T-cell (primary cell): ENCODE measurements at regions not wholly inside any gene's neighbourhood (a gene's known extent, or its start where the extent isn't known, plus 50 kb on each side); places are given as distances from the start of the nearest gene placed in this dataset.

Experiments
- ATAC-seq, 4 experiments: fragments of 200-7000 bp in 3 of 4; fragments of 150-1000 bp in 1 of 4; cut with Tn5 transposase; replicated peaks in 1 of 4; 1 replicate in 3 of 4; 2 replicates in 1 of 4; pipeline ENCODE4 v1.10.0; 2021; ENCODE audit warnings: moderate library complexity in 3 of 4, mild to moderate bottlenecking in 2 of 4, moderate number of reproducible peaks in 1 of 4
- CTCF ChIA-PET, 2 donors: fragments of 300-600 bp; sonication (Branson Sonifier 250); formaldehyde crosslinking; loops; one replicate each; lab custom pipeline; 2022; ENCODE audit warnings: antibody characterized with exemption in 2 of 2; lab: Charles Lee
- POLR2A ChIA-PET, 2 donors: fragments of 300-600 bp; sonication (Branson Sonifier 250); formaldehyde crosslinking; loops; one replicate each; lab custom pipeline; 2022; ENCODE audit warnings: antibody characterized with exemption in 2 of 2; lab: Charles Lee
- DNase-seq, 35 experiments: peaks; one replicate each; pipeline versions ENCODE4 v3.0.0 to v3.0.0-alpha.2; 2013 to 2023
- H3K27ac ChIP-seq: one replicate; pipeline ENCODE4 v1.5.1; 2013; ENCODE audit warnings: low read length
- H3K27me3 ChIP-seq, 2 experiments: replicated peaks in 1 of 2; 1 replicate in 1 of 2; 2 replicates in 1 of 2; pipeline versions ENCODE4 v1.6.1 to v1.7.0; 2013; ENCODE audit warnings: low read length in 1 of 2, mixed read lengths in 1 of 2; ENCODE audit not compliant: control insufficient read depth in 2 of 2, insufficient read depth in 2 of 2; ENCODE audit errors: extremely low read depth in 1 of 2
- H3K36me3 ChIP-seq, 2 donors: 1 replicate in 1 of 2; 2 replicates in 1 of 2; pipeline versions ENCODE4 v1.6.1 to v1.7.0; 2013; ENCODE audit warnings: low read length in 1 of 2; ENCODE audit not compliant: control insufficient read depth in 2 of 2, insufficient read depth in 1 of 2; ENCODE audit errors: extremely low read depth in 1 of 2
- H3K4me1 ChIP-seq, 2 experiments: 1 replicate in 1 of 2; 2 replicates in 1 of 2; pipeline versions ENCODE4 v1.6.1 to v1.7.0; 2013; ENCODE audit warnings: low read length in 2 of 2, mixed read lengths in 1 of 2; ENCODE audit not compliant: insufficient read depth in 2 of 2, control insufficient read depth in 1 of 2; ENCODE audit errors: extremely low read depth in 1 of 2
- H3K4me3 ChIP-seq, 2 donors: 1 replicate in 1 of 2; 2 replicates in 1 of 2; pipeline versions ENCODE4 v1.5.1 to v1.7.0; 2013; ENCODE audit warnings: mild to moderate bottlenecking in 2 of 2, low read length in 1 of 2, moderate library complexity in 1 of 2; ENCODE audit not compliant: control insufficient read depth in 1 of 2; ENCODE audit errors: extremely low read depth in 1 of 2
- H3K9me3 ChIP-seq: 2 replicates; pipeline ENCODE4 v1.7.0; 2013
- H3K27ac Mint-ChIP-seq, 2 donors: one replicate each; pipeline ENCODE4 v1.8.0; 2020 to 2021; ENCODE audit warnings: mild to moderate bottlenecking in 2 of 2, mixed read lengths in 2 of 2
- H3K27me3 Mint-ChIP-seq, 2 donors: one replicate each; pipeline ENCODE4 v1.8.0; 2021 to 2022; ENCODE audit warnings: mixed read lengths in 2 of 2
- H3K36me3 Mint-ChIP-seq: one replicate; pipeline ENCODE4 v1.8.0; 2021; ENCODE audit warnings: mixed read lengths
- H3K4me1 Mint-ChIP-seq, 3 donors: one replicate each; pipeline ENCODE4 v1.8.0; 2020 to 2022; ENCODE audit warnings: mixed read lengths in 3 of 3, mild to moderate bottlenecking in 1 of 3
- H3K4me3 Mint-ChIP-seq, 3 donors: one replicate each; pipeline ENCODE4 v1.8.0; 2020 to 2022; ENCODE audit warnings: mild to moderate bottlenecking in 3 of 3, mixed read lengths in 3 of 3, moderate library complexity in 3 of 3
- H3K9me3 Mint-ChIP-seq, 3 donors: one replicate each; pipeline ENCODE4 v1.8.0; 2020 to 2022; ENCODE audit warnings: mixed read lengths in 3 of 3
- WGBS: methylation state at CpG from one replicate; pipeline ENCODE4 v1.1.5; 2013; ENCODE audit warnings: missing lambda C conversion rate; ENCODE audit not compliant: insufficient coverage; 5-methylcytosine and 5-hydroxymethylcytosine counted together

DNA sequence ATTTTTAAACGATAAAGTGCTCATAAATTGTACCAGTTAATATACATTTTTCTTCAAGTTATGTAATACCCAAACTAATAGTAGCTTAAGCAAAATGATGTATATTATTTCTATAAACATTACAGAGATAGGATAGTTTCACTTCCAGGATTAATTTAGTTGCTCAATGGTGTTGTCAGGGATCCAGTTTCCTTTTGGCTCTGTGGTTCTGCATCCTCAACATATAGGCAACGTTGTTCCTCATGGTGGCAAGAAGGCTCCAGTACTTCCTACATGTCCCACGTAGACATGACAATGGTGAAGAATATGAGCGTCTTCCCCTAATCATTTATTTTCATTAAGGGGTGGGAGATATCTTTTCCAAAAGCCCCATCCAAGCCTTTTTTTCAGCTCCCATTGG, 60.7 kb upstream of the DCD start:
- POLR2A ChIA-PET: no interaction called here
- no CpG with 5 or more reads among the region's 4 CpGs for WGBS
- CTCF ChIA-PET: interaction anchor here in 1 of 2 donors (0.7 kb wide), 1 partner anchor 21 kb away, joined by 3 read pairs; no protein-coding TSS in a partner anchor

DNA sequence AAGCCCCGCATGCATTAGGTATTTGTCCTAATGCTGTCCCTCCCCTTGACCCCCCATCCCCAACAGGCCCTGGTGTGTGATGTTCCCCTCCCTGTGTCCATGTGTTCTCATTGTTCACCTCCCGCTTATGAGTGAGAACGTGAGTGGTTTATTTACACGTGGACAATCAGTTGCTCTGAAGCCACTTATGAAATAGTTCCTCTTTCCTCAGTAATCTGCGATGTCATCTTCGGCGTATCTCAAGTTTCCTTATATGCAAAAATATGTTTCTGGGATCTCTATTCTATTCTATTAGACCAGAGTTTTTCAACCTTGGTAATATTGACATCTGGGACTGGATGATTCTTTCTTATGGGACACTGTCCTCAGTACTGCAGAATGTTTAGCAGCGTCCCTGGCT, 56.0 kb upstream of the DCD start:
- CTCF ChIA-PET: no interaction called here
- WGBS: no CpG with 5 or more reads among the region's 8 CpGs

More for the DNA sequence above, 60.7 kb upstream of the DCD start:
- Mint-ChIP-seq H3K27ac (no peak overlapping the region), H3K9me3 (no peaks in the 10 kb centered on the region), H3K36me3 (no peaks in the 10 kb centered on the region), H3K4me3 (no peak overlapping the region), H3K4me1 (no peaks in the 10 kb centered on the region), H3K27me3 (peaks cover 5 to 11% of the 10 kb centered on the region in 2 donors)
- Histone ChIP-seq H3K27ac (no peak overlapping the region), H3K36me3 (no peaks in the 10 kb centered on the region), H3K4me1 (no peaks in the 10 kb centered on the region), H3K4me3 (no peak overlapping the region), H3K27me3 (peaks cover 0 to 2% of the 10 kb centered on the region in 2 experiments), H3K9me3 (no peaks in the 10 kb centered on the region)
- ATAC-seq (no peak), DNase-seq (no peak)

DNA sequence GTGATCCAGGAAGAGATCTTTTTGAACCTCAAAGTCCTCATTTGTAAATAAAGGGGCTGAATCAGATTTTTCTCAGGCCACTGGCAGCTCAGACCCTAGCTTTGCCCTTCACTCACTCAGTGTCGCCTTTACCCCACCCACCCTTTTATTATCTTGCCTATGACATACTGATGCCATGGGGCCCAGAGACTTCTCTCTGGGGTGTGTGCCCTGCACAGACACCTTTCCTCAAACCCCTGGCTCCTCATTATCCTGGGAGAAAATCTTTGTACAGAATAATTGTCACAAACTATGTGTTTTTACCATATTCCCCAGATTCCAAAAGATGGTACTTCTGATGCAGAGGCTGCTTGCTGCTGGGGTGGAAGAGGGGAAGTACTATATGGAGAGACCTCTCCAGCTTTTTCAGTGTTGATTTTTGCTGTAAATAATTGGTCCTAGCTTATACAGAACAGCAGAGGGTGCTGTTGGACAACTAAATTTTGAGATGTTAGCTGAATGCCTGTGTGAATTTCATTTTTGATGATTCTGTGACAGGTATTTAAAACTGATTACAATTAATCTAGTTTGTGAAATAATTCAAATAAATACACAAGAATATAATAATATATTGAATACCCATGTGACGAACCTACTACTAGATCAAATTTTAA, 53.9 kb upstream of the DCD start:
- Mint-ChIP-seq H3K36me3 (no peaks in the 10 kb centered on the region), H3K9me3 (no peaks in the 10 kb centered on the region), H3K4me1 (no peaks in the 10 kb centered on the region), H3K27me3 (peaks cover 8 to 12% of the 10 kb centered on the region in 2 donors), H3K27ac (no peak overlapping the region), H3K4me3 (no peak overlapping the region)
- Histone ChIP-seq H3K9me3 (no peaks in the 10 kb centered on the region), H3K36me3 (no peaks in the 10 kb centered on the region), H3K27ac (no peak overlapping the region), H3K27me3 (peaks cover 0 to 3% of the 10 kb centered on the region in 2 experiments), H3K4me3 (no peak overlapping the region), H3K4me1 (no peaks in the 10 kb centered on the region)
- ATAC-seq: peak; percentile 48 to 55 (median 51)
- ChIA-PET POLR2A (interaction anchor here in 1 of 2 donors (0.5 kb wide), 1 partner anchor 199 kb away, joined by 4 read pairs; no protein-coding TSS in a partner anchor), CTCF (interaction anchor here (0.6 to 3.8 kb wide), 27 partner anchors 10 to 446 kb away, joined by 3 to 39 read pairs (median 4); no protein-coding TSS in a partner anchor)
- WGBS: 43% methylated on average over 1 of the region's 2 CpGs
- DNase-seq: peak in 11 of 35 experiments; percentile 4 to 81 (median 11)

More for the DNA sequence above, 56.0 kb upstream of the DCD start:
- Mint-ChIP-seq H3K27me3 (peaks cover 7 to 8% of the 10 kb centered on the region in 2 donors), H3K4me3 (no peak overlapping the region), H3K36me3 (no peaks in the 10 kb centered on the region), H3K9me3 (no peaks in the 10 kb centered on the region), H3K4me1 (no peaks in the 10 kb centered on the region), H3K27ac (no peak overlapping the region)
- Histone ChIP-seq H3K27ac (no peak overlapping the region), H3K4me1 (no peaks in the 10 kb centered on the region), H3K36me3 (no peaks in the 10 kb centered on the region), H3K4me3 (no peak overlapping the region), H3K9me3 (no peaks in the 10 kb centered on the region), H3K27me3 (peaks cover 0 to 3% of the 10 kb centered on the region in 2 experiments)
- no peak for ATAC-seq
- POLR2A ChIA-PET: interaction anchor here in 1 of 2 donors (0.5 kb wide), 1 partner anchor 464 kb away, joined by 3 read pairs; no protein-coding TSS in a partner anchor
- no peak for DNase-seq

DNA sequence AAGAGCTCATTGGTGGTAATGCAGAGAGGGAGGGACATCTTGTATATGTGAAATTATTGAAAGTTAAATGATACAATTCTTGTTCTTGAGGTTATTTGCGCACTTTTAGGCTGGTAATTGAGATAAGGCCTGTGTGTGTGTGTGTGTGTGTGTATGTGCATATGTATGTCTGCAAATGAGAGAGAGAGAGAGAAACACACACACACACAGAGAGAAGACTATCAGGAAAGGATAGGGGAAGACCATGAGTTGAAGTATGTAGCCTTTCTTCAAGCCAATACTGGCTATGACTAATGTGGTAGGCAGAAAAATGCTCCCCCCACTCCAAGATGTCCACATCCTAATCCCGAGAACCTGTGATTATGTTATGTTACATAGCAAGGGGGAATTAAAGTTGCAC, 52.7 kb upstream of the DCD start:
- H3K9me3 Mint-ChIP-seq: no peaks in the 10 kb centered on the region
- H3K4me3 Mint-ChIP-seq: no peak overlapping the region
- ChIA-PET CTCF (interaction anchor here (0.9 to 3.8 kb wide), 9 partner anchors 12 to 443 kb away, joined by 3 to 39 read pairs (median 7); no protein-coding TSS in a partner anchor), POLR2A (no interaction called here)
- H3K27me3 ChIP-seq: peaks cover 2 to 6% of the 10 kb centered on the region in 2 experiments
- H3K9me3 ChIP-seq: no peaks in the 10 kb centered on the region
- H3K4me1 ChIP-seq: no peaks in the 10 kb centered on the region
- H3K4me1 Mint-ChIP-seq: no peaks in the 10 kb centered on the region
- peaks cover 13% of the 10 kb centered on the region in 2 donors for H3K27me3 Mint-ChIP-seq
- H3K4me3 ChIP-seq: no peak overlapping the region
- DNase-seq (no peak), ATAC-seq (no peak)
- H3K36me3 Mint-ChIP-seq: no peaks in the 10 kb centered on the region
- H3K36me3 ChIP-seq: no peaks in the 10 kb centered on the region
- WGBS: no CpG with 5 or more reads among the region's 2 CpGs
- H3K27ac ChIP-seq: no peak overlapping the region
- no peak overlapping the region for H3K27ac Mint-ChIP-seq

DNA sequence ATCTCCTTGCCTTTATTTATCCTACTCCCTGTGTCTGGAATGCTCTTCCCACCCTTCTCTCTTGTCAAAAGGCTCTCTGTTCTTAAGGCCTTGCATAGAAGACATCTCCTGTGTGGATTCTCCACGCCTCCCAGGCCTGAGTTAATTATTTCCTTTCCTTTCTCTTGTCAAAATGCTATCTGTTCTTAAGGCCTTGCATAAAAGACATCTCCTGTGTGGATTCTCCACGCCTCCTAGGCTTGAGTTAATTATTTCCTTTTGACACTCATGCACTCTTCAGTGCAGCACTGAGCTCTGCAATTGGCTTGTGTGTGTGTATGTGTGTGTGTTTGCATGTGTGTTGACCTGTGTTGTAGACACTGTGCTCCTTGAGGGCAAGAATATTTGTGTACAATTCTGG, 52.1 kb upstream of the DCD start:
- peaks cover 2 to 6% of the 10 kb centered on the region in 2 experiments for H3K27me3 ChIP-seq
- ChIA-PET POLR2A (no interaction called here), CTCF (interaction anchor here in 1 of 2 donors (1.1 to 3.8 kb wide), 4 partner anchors 257 to 442 kb away, joined by 3 to 39 read pairs (median 21); no protein-coding TSS in a partner anchor)
- 60% methylated on average over 1 of the region's 2 CpGs for WGBS
- no peaks in the 10 kb centered on the region for H3K4me1 Mint-ChIP-seq
- no peaks in the 10 kb centered on the region for H3K9me3 ChIP-seq
- no peaks in the 10 kb centered on the region for H3K36me3 ChIP-seq
- no peak for ATAC-seq
- peaks cover 16% of the 10 kb centered on the region in 2 donors for H3K27me3 Mint-ChIP-seq
- no peak overlapping the region for H3K27ac Mint-ChIP-seq
- H3K4me3 Mint-ChIP-seq: no peak overlapping the region
- no peaks in the 10 kb centered on the region for H3K4me1 ChIP-seq
- no peak overlapping the region for H3K27ac ChIP-seq
- no peaks in the 10 kb centered on the region for H3K36me3 Mint-ChIP-seq
- DNase-seq: no peak
- H3K4me3 ChIP-seq: no peak overlapping the region
- H3K9me3 Mint-ChIP-seq: no peaks in the 10 kb centered on the region
